ENCODE measurements at regions not wholly inside any gene's neighbourhood (a gene's known extent, or its start where the extent isn't known, plus 50 kb on each side); places are given as distances from the start of the nearest gene placed in this dataset.

GRCh38 chr7:9657257-9657656, 1223.8 kb downstream of the NXPH1 start:
- Histone ChIP-seq H3K36me3 (ENCODE audit: low read depth) (no peaks in the 10 kb centered on the region), H3K27me3 (ENCODE audit: insufficient read depth, low read depth) (no peaks in the 10 kb centered on the region), H3K27ac (no peak overlapping the region), H3K4me2 (no peak overlapping the region), H2AFZ (no peak overlapping the region), H3K9me3 (ENCODE audit: insufficient read depth, low read depth) (peaks cover 3% of the 10 kb centered on the region), H3F3A (ENCODE audit: insufficient read depth, low read depth) (no peaks in the 10 kb centered on the region), H3K4me3 (no peak overlapping the region), H4K20me1 (ENCODE audit: insufficient read depth) (no peaks in the 10 kb centered on the region), H3K9me2 (ENCODE audit: insufficient read depth) (no peaks in the 10 kb centered on the region; the same call in 1 of the 2 replicates), H3K4me1 (replicated peaks; ENCODE audit: insufficient read depth) (no peaks in the 10 kb centered on the region), H3K79me2 (ENCODE audit: low read depth) (no peaks in the 10 kb centered on the region)
- POLR2A ChIA-PET (ENCODE audit: unreplicated experiment) = no interaction called here
- intact Hi-C loops (cut with micrococcal nuclease; ENCODE audit: unreplicated experiment) = no loop called here
- CTCF ChIA-PET = no interaction called here
- no TSS peak for BruUV-seq (replicated peaks)
- no peak for DNase-seq
- TF ChIP-seq, protein P1, sequence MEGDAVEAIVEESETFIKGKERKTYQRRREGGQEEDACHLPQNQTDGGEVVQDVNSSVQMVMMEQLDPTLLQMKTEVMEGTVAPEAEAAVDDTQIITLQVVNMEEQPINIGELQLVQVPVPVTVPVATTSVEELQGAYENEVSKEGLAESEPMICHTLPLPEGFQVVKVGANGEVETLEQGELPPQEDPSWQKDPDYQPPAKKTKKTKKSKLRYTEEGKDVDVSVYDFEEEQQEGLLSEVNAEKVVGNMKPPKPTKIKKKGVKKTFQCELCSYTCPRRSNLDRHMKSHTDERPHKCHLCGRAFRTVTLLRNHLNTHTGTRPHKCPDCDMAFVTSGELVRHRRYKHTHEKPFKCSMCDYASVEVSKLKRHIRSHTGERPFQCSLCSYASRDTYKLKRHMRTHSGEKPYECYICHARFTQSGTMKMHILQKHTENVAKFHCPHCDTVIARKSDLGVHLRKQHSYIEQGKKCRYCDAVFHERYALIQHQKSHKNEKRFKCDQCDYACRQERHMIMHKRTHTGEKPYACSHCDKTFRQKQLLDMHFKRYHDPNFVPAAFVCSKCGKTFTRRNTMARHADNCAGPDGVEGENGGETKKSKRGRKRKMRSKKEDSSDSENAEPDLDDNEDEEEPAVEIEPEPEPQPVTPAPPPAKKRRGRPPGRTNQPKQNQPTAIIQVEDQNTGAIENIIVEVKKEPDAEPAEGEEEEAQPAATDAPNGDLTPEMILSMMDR (conservative IDR thresholded peaks at IDR 0.05) = peak; percentile 39; the same call in 1 of the 2 replicates
- no peak for TF ChIP-seq EZH2 (IDR thresholded peaks at IDR 0.05; ENCODE audit: low read depth)

GRCh38 chr7:9671979-9672917, 1238.8 kb downstream of the NXPH1 start:
- POLR2A ChIA-PET (ENCODE audit: unreplicated experiment) = no interaction called here
- no peak for DNase-seq
- Histone ChIP-seq H3K9me2 (ENCODE audit: insufficient read depth) (no peaks in the 10 kb centered on the region), H3K79me2 (ENCODE audit: low read depth) (no peaks in the 10 kb centered on the region), H3K4me1 (replicated peaks; ENCODE audit: insufficient read depth) (no peaks in the 10 kb centered on the region), H3K27ac (no peak overlapping the region), H3K9me3 (ENCODE audit: insufficient read depth, low read depth) (no peaks in the 10 kb centered on the region), H3K4me3 (no peak overlapping the region), H3K36me3 (ENCODE audit: low read depth) (no peaks in the 10 kb centered on the region), H3K27me3 (ENCODE audit: insufficient read depth, low read depth) (no peaks in the 10 kb centered on the region), H2AFZ (no peak overlapping the region), H3K4me2 (no peak overlapping the region), H3F3A (ENCODE audit: insufficient read depth, low read depth) (no peaks in the 10 kb centered on the region), H4K20me1 (ENCODE audit: insufficient read depth) (no peaks in the 10 kb centered on the region)
- intact Hi-C loops (cut with micrococcal nuclease; ENCODE audit: unreplicated experiment) = no loop called here
- no TSS peak for BruUV-seq (replicated peaks)
- CTCF ChIA-PET = no interaction called here
- TF ChIP-seq, protein P1 (conservative IDR thresholded peaks at IDR 0.05) = no peak
- no peak for TF ChIP-seq EZH2 (IDR thresholded peaks at IDR 0.05; ENCODE audit: low read depth)

- ChIA-PET POLR2A (ENCODE audit: unreplicated experiment) (no interaction called here), CTCF (no interaction called here)
Observed at GRCh38 chr7:9680713-9681112, 1247.3 kb downstream of the NXPH1 start.

More at GRCh38 chr7:9680713-9681112, 1247.3 kb downstream of the NXPH1 start:
- no peaks in the 10 kb centered on the region for H3K9me2 ChIP-seq (ENCODE audit: insufficient read depth)
- DNase-seq = no peak
- no peaks in the 10 kb centered on the region for H3K27me3 ChIP-seq (ENCODE audit: insufficient read depth, low read depth)
- H3F3A ChIP-seq (ENCODE audit: insufficient read depth, low read depth) = no peaks in the 10 kb centered on the region
- no peaks in the 10 kb centered on the region for H3K4me1 ChIP-seq (replicated peaks; ENCODE audit: insufficient read depth)
- no peak overlapping the region for H2AFZ ChIP-seq
- H3K27ac ChIP-seq = no peak overlapping the region
- H3K79me2 ChIP-seq (ENCODE audit: low read depth) = no peaks in the 10 kb centered on the region
- H3K36me3 ChIP-seq (ENCODE audit: low read depth) = no peaks in the 10 kb centered on the region
- H3K4me2 ChIP-seq = no peak overlapping the region
- BruUV-seq (replicated peaks) = no TSS peak
- no peaks in the 10 kb centered on the region for H3K9me3 ChIP-seq (ENCODE audit: insufficient read depth, low read depth)
- intact Hi-C loops (cut with micrococcal nuclease; ENCODE audit: unreplicated experiment) = no loop called here
- H4K20me1 ChIP-seq (ENCODE audit: insufficient read depth) = no peaks in the 10 kb centered on the region; the same call in 1 of the 2 replicates
- TF ChIP-seq EZH2 (IDR thresholded peaks at IDR 0.05; ENCODE audit: low read depth) = no peak
- TF ChIP-seq, protein P1 (conservative IDR thresholded peaks at IDR 0.05) = no peak
- H3K4me3 ChIP-seq = no peak overlapping the region
